SHP77 treated with DMSO at 0.1 percent for 48 hours (cell line): ENCODE measurements at regions not wholly inside any gene's neighbourhood (a gene's known extent, or its start where the extent isn't known, plus 50 kb on each side); places are given as distances from the start of the nearest gene placed in this dataset.

Experiments
- DNase-seq: peaks from one replicate; lab custom pipeline; 2025; lab: John Stamatoyannopoulos, UW

GRCh38 chr10:2019281-2019680, 282.0 kb upstream of the ADARB2 start:
- DNase-seq, result no peak

- DNase-seq, result no peak
These were observed 277.2 kb upstream of the ADARB2 start for GRCh38 chr10:2014541-2014940.

- DNase-seq, result no peak
These were observed 274.9 kb upstream of the ADARB2 start for GRCh38 chr10:2012209-2012608.

GRCh38 chr10:2011106-2011716, 273.9 kb upstream of the ADARB2 start:
- DNase-seq, result no peak

GRCh38 chr10:2005546-2005945, 268.2 kb upstream of the ADARB2 start:
- no peak for DNase-seq

- no peak for DNase-seq
These were observed 255.6 kb upstream of the ADARB2 start for GRCh38 chr10:1992930-1993329.

GRCh38 chr10:1989090-1989489, 251.8 kb upstream of the ADARB2 start:
- no peak for DNase-seq

- DNase-seq, result no peak
These were observed 244.7 kb upstream of the ADARB2 start for GRCh38 chr10:1981976-1982375.

- DNase-seq, result no peak
These were observed 243.1 kb upstream of the ADARB2 start for GRCh38 chr10:1980459-1980858.

GRCh38 chr10:1978584-1978983, 241.3 kb upstream of the ADARB2 start:
- DNase-seq, result no peak

- no peak for DNase-seq
These were observed 240.1 kb upstream of the ADARB2 start for GRCh38 chr10:1977461-1977860.

GRCh38 chr10:1972406-1972805, 235.1 kb upstream of the ADARB2 start:
- no peak for DNase-seq

- no peak for DNase-seq
These were observed 231.1 kb upstream of the ADARB2 start for GRCh38 chr10:1968257-1969033.

- no peak for DNase-seq
These were observed 229.5 kb upstream of the ADARB2 start for GRCh38 chr10:1966712-1967376.

GRCh38 chr10:1964476-1964875, 227.2 kb upstream of the ADARB2 start:
- no peak for DNase-seq

- DNase-seq, result no peak
These were observed 226.0 kb upstream of the ADARB2 start for GRCh38 chr10:1963341-1963740.

GRCh38 chr10:1961989-1962388, 224.7 kb upstream of the ADARB2 start:
- DNase-seq, result no peak

GRCh38 chr10:1960982-1961381, 223.7 kb upstream of the ADARB2 start:
- no peak for DNase-seq

GRCh38 chr10:1957057-1957456, 219.7 kb upstream of the ADARB2 start:
- no peak for DNase-seq

GRCh38 chr10:1954300-1954699, 217.0 kb upstream of the ADARB2 start:
- no peak for DNase-seq

GRCh38 chr10:1952126-1953095, 215.1 kb upstream of the ADARB2 start:
- DNase-seq, result no peak
